ENCODE measurements at regions not wholly inside any gene's neighbourhood (a gene's known extent, or its start where the extent isn't known, plus 50 kb on each side); places are given as distances from the start of the nearest gene placed in this dataset.
"Not testable (repeated sequence)": the region's sequence is repeated elsewhere in the genome, so short reads cannot be mapped to it uniquely, and the experiment has no call there.

- no peak for TF ChIP-seq EZH2 (IDR thresholded peaks at IDR 0.05; ENCODE audit: borderline replicate concordance)
- TF ChIP-seq EZH2phosphoT487 (IDR thresholded peaks at IDR 0.05; ENCODE audit: low read depth, severe bottlenecking, unreplicated experiment): no peak
- TF ChIP-seq CTCF (IDR thresholded peaks at IDR 0.05; ENCODE audit: poor library complexity): no peak
- 60% methylated on average over 3 of the region's 3 CpGs for WGBS (ENCODE audit: low lambda C conversion rate, missing lambda C conversion rate)
- no peaks in the 10 kb centered on the region for H3K9me3 ChIP-seq (ENCODE audit: low read depth)
- peak; percentile 36 for DNase-seq (ENCODE audit: low spot score)
- no peak overlapping the region for H2AFZ ChIP-seq
- peak overlapping the region; percentile 14 for H3K4me2 ChIP-seq
- no peak overlapping the region for H3K4me3 ChIP-seq
- no peaks in the 10 kb centered on the region for H3K4me1 ChIP-seq (ENCODE audit: insufficient read depth)
- no peaks in the 10 kb centered on the region for H3K27me3 ChIP-seq
- H3K27ac ChIP-seq: peak overlapping the region; percentile 42
- H3K79me2 ChIP-seq: no peaks in the 10 kb centered on the region
- H3K36me3 ChIP-seq (replicated peaks; ENCODE audit: insufficient read depth, low read depth): no peaks in the 10 kb centered on the region
- no peaks in the 10 kb centered on the region for H3K9me2 ChIP-seq (replicated peaks; ENCODE audit: insufficient read depth)
- H4K20me1 ChIP-seq (ENCODE audit: insufficient read depth, poor library complexity, severe bottlenecking): no peaks in the 10 kb centered on the region
Measured at GRCh38 chr1:118479351-118479750, 294.3 kb upstream of the SPAG17 start.

- Histone ChIP-seq H3K79me2 (no peaks in the 10 kb centered on the region), H4K20me1 (ENCODE audit: insufficient read depth, poor library complexity, severe bottlenecking) (no peaks in the 10 kb centered on the region), H3K4me1 (ENCODE audit: insufficient read depth) (no peaks in the 10 kb centered on the region), H2AFZ (no peak overlapping the region), H3K9me3 (ENCODE audit: low read depth) (no peaks in the 10 kb centered on the region), H3K4me3 (no peak overlapping the region), H3K27me3 (no peaks in the 10 kb centered on the region), H3K9me2 (replicated peaks; ENCODE audit: insufficient read depth) (no peaks in the 10 kb centered on the region), H3K27ac (no peak overlapping the region), H3K36me3 (replicated peaks; ENCODE audit: insufficient read depth, low read depth) (no peaks in the 10 kb centered on the region), H3K4me2 (no peak overlapping the region)
- 57% methylated on average over 4 of the region's 4 CpGs for WGBS (ENCODE audit: low lambda C conversion rate, missing lambda C conversion rate)
- TF ChIP-seq EZH2phosphoT487 (IDR thresholded peaks at IDR 0.05; ENCODE audit: low read depth, severe bottlenecking, unreplicated experiment) (no peak), CTCF (IDR thresholded peaks at IDR 0.05; ENCODE audit: poor library complexity) (no peak), EZH2 (IDR thresholded peaks at IDR 0.05; ENCODE audit: borderline replicate concordance) (no peak)
- no peak for DNase-seq (ENCODE audit: low spot score)
Measured at GRCh38 chr1:118473825-118474224, 288.8 kb upstream of the SPAG17 start.

GRCh38 chr1:118464460-118464859 lies 279.4 kb upstream of the SPAG17 start:
- 97% methylated on average over 8 of the region's 8 CpGs for WGBS (ENCODE audit: low lambda C conversion rate, missing lambda C conversion rate)
- H3K79me2 ChIP-seq; DNase-seq (ENCODE audit: low spot score); H3K9me2 ChIP-seq (replicated peaks; ENCODE audit: insufficient read depth); H4K20me1 ChIP-seq (ENCODE audit: insufficient read depth, poor library complexity, severe bottlenecking); H3K4me3 ChIP-seq; H3K4me1 ChIP-seq (ENCODE audit: insufficient read depth); H3K4me2 ChIP-seq; H2AFZ ChIP-seq; H3K9me3 ChIP-seq (ENCODE audit: low read depth); H3K27me3 ChIP-seq; H3K36me3 ChIP-seq (replicated peaks; ENCODE audit: insufficient read depth, low read depth); H3K27ac ChIP-seq: not testable (repeated sequence)

GRCh38 chr1:118461154-118461553 lies 276.1 kb upstream of the SPAG17 start:
- no peaks in the 10 kb centered on the region for H3K36me3 ChIP-seq (replicated peaks; ENCODE audit: insufficient read depth, low read depth)
- H3K4me2 ChIP-seq: no peak overlapping the region
- no peak overlapping the region for H3K4me3 ChIP-seq
- H3K9me2 ChIP-seq (replicated peaks; ENCODE audit: insufficient read depth): no peaks in the 10 kb centered on the region
- no peaks in the 10 kb centered on the region for H3K9me3 ChIP-seq (ENCODE audit: low read depth)
- TF ChIP-seq EZH2 (IDR thresholded peaks at IDR 0.05; ENCODE audit: borderline replicate concordance) (no peak), EZH2phosphoT487 (IDR thresholded peaks at IDR 0.05; ENCODE audit: low read depth, severe bottlenecking, unreplicated experiment) (no peak), CTCF (IDR thresholded peaks at IDR 0.05; ENCODE audit: poor library complexity) (no peak)
- no peaks in the 10 kb centered on the region for H4K20me1 ChIP-seq (ENCODE audit: insufficient read depth, poor library complexity, severe bottlenecking)
- H3K27me3 ChIP-seq: no peaks in the 10 kb centered on the region
- no peaks in the 10 kb centered on the region for H3K79me2 ChIP-seq
- no peak for DNase-seq (ENCODE audit: low spot score)
- H3K27ac ChIP-seq: no peak overlapping the region
- no peaks in the 10 kb centered on the region for H3K4me1 ChIP-seq (ENCODE audit: insufficient read depth)
- no peak overlapping the region for H2AFZ ChIP-seq

Data from hepatocyte (in vitro differentiated cells).